Gastroesophageal sphincter (tissue), 4 donors: ENCODE measurements at regions not wholly inside any gene's neighbourhood (a gene's known extent, or its start where the extent isn't known, plus 50 kb on each side); places are given as distances from the start of the nearest gene placed in this dataset.

ENCODE experiments used
- ATAC-seq: fragments of 150-250 bp; one replicate; pipeline ENCODE4 v1.9.1; 2016; ENCODE audit warnings: mild to moderate bottlenecking, moderate library complexity
- H3K27ac ChIP-seq, 4 donors: fragments of 200-600 bp; sonication (generic) in 3 of 4; 1 replicate in 3 of 4; 2 replicates in 1 of 4; pipeline ENCODE4 v1.5.1; 2016 to 2019
- H3K27me3 ChIP-seq: fragments of 200-600 bp; sonication (generic); one replicate; pipeline ENCODE4 v1.5.1; 2019
- H3K36me3 ChIP-seq, 2 donors: fragments of 200-600 bp; sonication (generic); one replicate each; pipeline ENCODE4 v1.5.1; 2019; ENCODE audit warnings: control low read depth in 1 of 2
- H3K4me1 ChIP-seq, 3 donors: fragments of 200-600 bp; sonication (generic); 1 replicate in 2 of 3; 2 replicates in 1 of 3; pipeline ENCODE4 v1.5.1; 2016 to 2019; ENCODE audit warnings: control low read depth in 2 of 3
- H3K4me3 ChIP-seq, 2 donors: fragments of 200-600 bp; sonication (generic); one replicate each; pipeline ENCODE4 v1.5.1; 2019; ENCODE audit warnings: mild to moderate bottlenecking in 1 of 2, moderate library complexity in 1 of 2
- H3K9me3 ChIP-seq, 3 donors: fragments of 200-600 bp; sonication (generic); one replicate each; pipeline ENCODE4 v1.5.1; 2017 to 2019; ENCODE audit warnings: control low read depth in 2 of 3
- CTCF ChIP-seq, 4 experiments: fragments of 200-600 bp in 2 of 4; fragments of 450-650 bp in 2 of 4; sonication (generic) in 1 of 4; IDR thresholded peaks; one replicate each; pipeline ENCODE4 v1.5.1; 2017 to 2019; ENCODE audit warnings: antibody characterized with exemption in 4 of 4, mild to moderate bottlenecking in 2 of 4, moderate library complexity in 2 of 4
- EP300 ChIP-seq: sonication (generic); formaldehyde crosslinking; IDR thresholded peaks from one replicate; pipeline ENCODE4 v1.6.1; 2017; ENCODE audit warnings: antibody characterized with exemption, mild to moderate bottlenecking
- POLR2A ChIP-seq, 2 donors: fragments of 450-650 bp; IDR thresholded peaks; one replicate each; pipeline ENCODE4 v1.6.1; 2017; ENCODE audit warnings: antibody characterized with exemption in 2 of 2, mild to moderate bottlenecking in 2 of 2, moderate library complexity in 1 of 2
- POLR2AphosphoS5 ChIP-seq: sonication (generic); formaldehyde crosslinking; IDR thresholded peaks from one replicate; pipeline ENCODE4 v1.6.1; 2017; ENCODE audit warnings: antibody characterized with exemption
- WGBS, 2 donors: methylation state at CpG; one replicate each; pipeline ENCODE4 v1.1.5; 2018; ENCODE audit warnings: low coverage in 1 of 2; 5-methylcytosine and 5-hydroxymethylcytosine counted together

- Histone ChIP-seq H3K27ac (no peak overlapping the region), H3K27me3 (no peaks in the 10 kb centered on the region), H3K4me1 (peaks cover 3 to 23% (median 9%) of the 10 kb centered on the region in 3 donors), H3K36me3 (no peaks in the 10 kb centered on the region), H3K9me3 (no peaks in the 10 kb centered on the region), H3K4me3 (no peak overlapping the region)
- no peak for ATAC-seq
- TF ChIP-seq POLR2A (IDR thresholded peaks at IDR 0.05) (no peak), POLR2AphosphoS5 (no peak), EP300 (no peak), CTCF (IDR thresholded peaks at IDR 0.05) (no peak)
- 45 to 54% methylated on average over 2 of the region's 2 CpGs for WGBS, 2 donors
These were observed 89.0 kb downstream of the NFKBIZ start for GRCh38 chr3:101938262-101938847.

GRCh38 chr3:101939361-101940049, 90.2 kb downstream of the NFKBIZ start:
- Histone ChIP-seq H3K36me3 (no peaks in the 10 kb centered on the region), H3K27me3 (no peaks in the 10 kb centered on the region), H3K4me3 (no peak overlapping the region), H3K27ac (no peak overlapping the region), H3K9me3 (no peaks in the 10 kb centered on the region), H3K4me1 (peaks cover 3 to 23% (median 9%) of the 10 kb centered on the region in 3 donors)
- 90% methylated on average over 6 of the region's 6 CpGs; no CpG with 5 or more reads in 1 of the 2 donors for WGBS, 2 donors
- no peak for ATAC-seq
- TF ChIP-seq POLR2AphosphoS5 (no peak), EP300 (no peak), POLR2A (IDR thresholded peaks at IDR 0.05) (no peak), CTCF (IDR thresholded peaks at IDR 0.05) (no peak)

GRCh38 chr3:101940521-101941317, 91.4 kb downstream of the NFKBIZ start:
- H3K4me3 ChIP-seq: no peak overlapping the region
- 17 to 64% methylated on average over 4 to 9 of the region's 9 CpGs for WGBS, 2 donors
- no peaks in the 10 kb centered on the region for H3K9me3 ChIP-seq
- H3K4me1 ChIP-seq: peaks cover 3 to 23% (median 9%) of the 10 kb centered on the region in 3 donors
- TF ChIP-seq CTCF (IDR thresholded peaks at IDR 0.05) (no peak), POLR2AphosphoS5 (no peak), POLR2A (IDR thresholded peaks at IDR 0.05) (no peak), EP300 (no peak)
- ATAC-seq: peak; percentile 57
- H3K27me3 ChIP-seq: no peaks in the 10 kb centered on the region
- no peak overlapping the region for H3K27ac ChIP-seq
- no peaks in the 10 kb centered on the region for H3K36me3 ChIP-seq

GRCh38 chr3:101941318-101942040, 92.2 kb downstream of the NFKBIZ start:
- Histone ChIP-seq H3K36me3 (no peaks in the 10 kb centered on the region), H3K4me1 (peaks cover 3 to 23% (median 9%) of the 10 kb centered on the region in 3 donors), H3K27ac (no peak overlapping the region), H3K9me3 (no peaks in the 10 kb centered on the region), H3K4me3 (no peak overlapping the region), H3K27me3 (no peaks in the 10 kb centered on the region)
- 37 to 48% methylated on average over 6 of the region's 6 CpGs for WGBS, 2 donors
- TF ChIP-seq EP300 (no peak), POLR2A (IDR thresholded peaks at IDR 0.05) (no peak), CTCF (IDR thresholded peaks at IDR 0.05) (no peak), POLR2AphosphoS5 (no peak)
- ATAC-seq: no peak
